Trophoblast cell (in vitro differentiated cells and primary cell): ENCODE measurements at regions not wholly inside any gene's neighbourhood (a gene's known extent, or its start where the extent isn't known, plus 50 kb on each side); places are given as distances from the start of the nearest gene placed in this dataset.
"Not testable (repeated sequence)": the region's sequence is repeated elsewhere in the genome, so short reads cannot be mapped to it uniquely, and the experiment has no call there.

Experiments used
- DNase-seq, 2 donors: peaks; one replicate each; pipeline ENCODE4 v3.0.0-alpha.2; 2016
- H2AFZ ChIP-seq: 2 replicates; pipeline ENCODE4 v1.6.1; 2013; ENCODE audit warnings: low read length, moderate library complexity, mild to moderate bottlenecking; ENCODE audit not compliant: insufficient read depth, poor library complexity
- H2AK5ac ChIP-seq: 2 replicates; pipeline ENCODE4 v1.6.1; 2013; ENCODE audit warnings: mild to moderate bottlenecking, low read length
- H2BK120ac ChIP-seq: 2 replicates; pipeline ENCODE4 v1.6.1; 2013; ENCODE audit warnings: low read length, mild to moderate bottlenecking, moderate library complexity; ENCODE audit not compliant: insufficient read depth, poor library complexity
- H2BK12ac ChIP-seq: 2 replicates; pipeline ENCODE4 v1.6.1; 2013; ENCODE audit warnings: mild to moderate bottlenecking, low read length, moderate library complexity
- H2BK5ac ChIP-seq: 2 replicates; pipeline ENCODE4 v1.6.1; 2013; ENCODE audit warnings: low read length, low read depth, moderate library complexity, mild to moderate bottlenecking; ENCODE audit not compliant: poor library complexity
- H3K14ac ChIP-seq: 2 replicates; pipeline ENCODE4 v1.6.1; 2013; ENCODE audit warnings: mild to moderate bottlenecking, low read length
- H3K18ac ChIP-seq: 2 replicates; pipeline ENCODE4 v1.6.1; 2013; ENCODE audit warnings: mild to moderate bottlenecking, low read length
- H3K23ac ChIP-seq: 2 replicates; pipeline ENCODE4 v1.6.1; 2013; ENCODE audit warnings: low read length
- H3K27ac ChIP-seq: 2 replicates; pipeline ENCODE4 v1.5.1; 2013; ENCODE audit warnings: low read depth, mild to moderate bottlenecking, inconsistent platforms, low read length, moderate library complexity
- H3K27me3 ChIP-seq: 2 replicates; pipeline ENCODE4 v1.6.1; 2013; ENCODE audit warnings: inconsistent platforms, mild to moderate bottlenecking, low read length, moderate library complexity; ENCODE audit not compliant: insufficient read depth
- H3K36me3 ChIP-seq, 2 experiments: 1 replicate in 1 of 2; 2 replicates in 1 of 2; pipeline ENCODE4 v1.6.1; 2013; ENCODE audit warnings: low read length in 2 of 2, mild to moderate bottlenecking in 2 of 2, moderate library complexity in 1 of 2; ENCODE audit not compliant: insufficient read depth in 2 of 2, control insufficient read depth in 1 of 2
- H3K4ac ChIP-seq: 2 replicates; pipeline ENCODE4 v1.6.1; 2013; ENCODE audit warnings: low read depth, mild to moderate bottlenecking, low read length, moderate library complexity
- H3K4me1 ChIP-seq, 2 experiments: 1 replicate in 1 of 2; 2 replicates in 1 of 2; pipeline ENCODE4 v1.6.1; 2013; ENCODE audit warnings: low read length in 2 of 2, mild to moderate bottlenecking in 2 of 2, moderate library complexity in 1 of 2; ENCODE audit not compliant: insufficient read depth in 2 of 2, control insufficient read depth in 1 of 2
- H3K4me2 ChIP-seq: 2 replicates; pipeline ENCODE4 v1.6.1; 2013; ENCODE audit warnings: inconsistent platforms, mild to moderate bottlenecking, low read length, moderate library complexity
- H3K4me3 ChIP-seq: 2 replicates; pipeline ENCODE4 v1.5.1; 2013; ENCODE audit warnings: mild to moderate bottlenecking, low read depth, low read length, inconsistent platforms
- H3K79me1 ChIP-seq: one replicate; pipeline ENCODE4 v1.6.1; 2013; ENCODE audit warnings: low read length
- H3K79me2 ChIP-seq: 2 replicates; pipeline ENCODE4 v1.6.1; 2013; ENCODE audit warnings: low read length, mild to moderate bottlenecking; ENCODE audit not compliant: control insufficient read depth, insufficient read depth, poor library complexity
- H3K9ac ChIP-seq: 2 replicates; pipeline ENCODE4 v1.6.1; 2013; ENCODE audit warnings: mild to moderate bottlenecking, low read length
- H3K9me3 ChIP-seq: 2 replicates; pipeline ENCODE4 v1.6.1; 2013; ENCODE audit warnings: low read depth, mild to moderate bottlenecking, control low read depth, inconsistent platforms, low read length; ENCODE audit not compliant: insufficient read depth
- H4K12ac ChIP-seq: 2 replicates; pipeline ENCODE4 v1.6.1; 2013; ENCODE audit warnings: low read depth, mild to moderate bottlenecking, low read length, moderate library complexity
- H4K8ac ChIP-seq: 2 replicates; pipeline ENCODE4 v1.6.1; 2013; ENCODE audit warnings: low read depth, mild to moderate bottlenecking, low read length, moderate library complexity
- H4K91ac ChIP-seq: one replicate; pipeline ENCODE4 v1.6.1; 2013; ENCODE audit warnings: low read depth, mild to moderate bottlenecking, low read length, moderate library complexity
- WGBS: extraction: QIAGEN DNeasy Blood & Tissue Kit; methylation state at CpG from one replicate; pipeline ENCODE4 v1.1.7; 2013; ENCODE audit warnings: missing lambda C conversion rate; ENCODE audit not compliant: insufficient read length, insufficient coverage; ENCODE audit errors: extremely low coverage; 5-methylcytosine and 5-hydroxymethylcytosine counted together

DNA sequence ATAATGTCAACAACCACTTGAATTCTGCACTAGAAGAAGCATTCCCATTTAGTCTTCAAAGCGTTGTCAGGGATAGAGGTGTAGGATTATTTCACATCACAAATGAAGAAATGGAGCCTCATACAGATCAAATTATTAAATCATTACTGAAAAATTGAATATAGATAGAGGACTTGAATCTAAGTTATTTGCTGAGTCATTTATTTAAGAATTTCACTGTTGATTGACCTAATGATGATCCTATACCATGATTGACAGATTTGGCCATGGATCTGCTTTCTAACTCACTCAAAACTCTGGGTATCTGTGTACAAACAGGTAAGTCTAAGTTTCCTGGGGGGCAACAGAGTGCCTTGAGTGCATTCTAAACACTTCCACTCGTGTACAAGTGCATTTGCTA lies 215.9 kb downstream of the BTBD3 start:
- Histone ChIP-seq H3K4ac (no peak overlapping the region), H2AK5ac (no peak overlapping the region), H3K14ac (no peak overlapping the region), H3K4me3 (no peak overlapping the region), H4K12ac (no peak overlapping the region), H3K23ac (no peak overlapping the region), H3K27ac (no peak overlapping the region), H3K9ac (no peak overlapping the region), H3K4me1 (no peaks in the 10 kb centered on the region), H3K27me3 (no peaks in the 10 kb centered on the region), H3K36me3 (no peaks in the 10 kb centered on the region), H3K9me3 (no peaks in the 10 kb centered on the region), H4K8ac (no peak overlapping the region), H3K79me1 (no peaks in the 10 kb centered on the region), H4K91ac (no peak overlapping the region), H2BK5ac (no peak overlapping the region), H3K4me2 (no peak overlapping the region), H2BK12ac (no peak overlapping the region), H2AFZ (no peak overlapping the region), H3K79me2 (no peaks in the 10 kb centered on the region), H2BK120ac (no peak overlapping the region), H3K18ac (no peak overlapping the region)
- DNase-seq: no peak
- WGBS: no CpG with 5 or more reads among the region's 2 CpGs

GRCh38 chr20:12145951-12146350 lies 228.3 kb downstream of the BTBD3 start:
- not testable (repeated sequence) for H3K4ac ChIP-seq, H3K27ac ChIP-seq, H2BK5ac ChIP-seq, H3K4me1 ChIP-seq, H4K91ac ChIP-seq, H3K79me1 ChIP-seq, H3K9me3 ChIP-seq, H3K27me3 ChIP-seq, H3K23ac ChIP-seq, H2AK5ac ChIP-seq, H3K36me3 ChIP-seq, H3K4me2 ChIP-seq, H3K79me2 ChIP-seq, H3K4me3 ChIP-seq, H2BK120ac ChIP-seq, H2BK12ac ChIP-seq, H3K9ac ChIP-seq, H2AFZ ChIP-seq, H3K14ac ChIP-seq, H4K8ac ChIP-seq, H4K12ac ChIP-seq, H3K18ac ChIP-seq, DNase-seq
- no CpG with 5 or more reads among the region's 1 CpG for WGBS

DNA sequence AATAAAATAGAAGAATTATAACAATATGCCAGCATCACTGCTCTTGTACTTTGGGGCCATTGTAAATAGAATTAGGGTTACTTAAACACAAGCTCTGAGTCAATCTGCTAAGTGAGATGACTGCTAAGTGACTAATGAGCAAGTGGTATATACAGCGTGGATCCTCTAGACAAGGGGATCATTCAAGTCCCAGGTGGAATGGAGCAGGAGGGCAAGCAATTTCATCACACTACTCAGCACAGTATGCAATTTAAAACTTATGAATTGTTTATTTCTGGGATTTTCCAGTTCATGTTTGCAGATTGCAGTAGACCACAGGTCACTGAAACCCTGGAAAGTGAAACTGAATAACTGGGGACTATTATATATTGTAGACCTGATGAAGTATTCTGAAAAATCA lies 235.3 kb downstream of the BTBD3 start:
- no CpG with 5 or more reads among the region's 1 CpG for WGBS
- H4K91ac ChIP-seq: no peak overlapping the region
- no peaks in the 10 kb centered on the region for H3K79me2 ChIP-seq
- H3K9me3 ChIP-seq: no peaks in the 10 kb centered on the region
- H3K79me1 ChIP-seq: no peaks in the 10 kb centered on the region
- H2BK120ac ChIP-seq: no peak overlapping the region
- no peak for DNase-seq
- no peaks in the 10 kb centered on the region for H3K4me1 ChIP-seq
- no peak overlapping the region for H3K4me2 ChIP-seq
- H3K27me3 ChIP-seq: no peaks in the 10 kb centered on the region
- H3K36me3 ChIP-seq: no peaks in the 10 kb centered on the region
- H3K4me3 ChIP-seq: no peak overlapping the region
- no peak overlapping the region for H2AK5ac ChIP-seq
- no peak overlapping the region for H3K23ac ChIP-seq
- no peak overlapping the region for H4K12ac ChIP-seq
- H2BK12ac ChIP-seq: no peak overlapping the region
- no peak overlapping the region for H3K18ac ChIP-seq
- no peak overlapping the region for H3K4ac ChIP-seq
- no peak overlapping the region for H2BK5ac ChIP-seq
- H2AFZ ChIP-seq: no peak overlapping the region
- H4K8ac ChIP-seq: no peak overlapping the region
- no peak overlapping the region for H3K14ac ChIP-seq
- H3K9ac ChIP-seq: no peak overlapping the region
- H3K27ac ChIP-seq: no peak overlapping the region

- no peaks in the 10 kb centered on the region for H3K36me3 ChIP-seq
- WGBS: no CpG with 5 or more reads among the region's 2 CpGs
- no peak overlapping the region for H3K4me2 ChIP-seq
- no peak overlapping the region for H2AK5ac ChIP-seq
- H3K9ac ChIP-seq: no peak overlapping the region
- H4K12ac ChIP-seq: no peak overlapping the region
- no peak overlapping the region for H2BK12ac ChIP-seq
- no peaks in the 10 kb centered on the region for H3K79me1 ChIP-seq
- DNase-seq: no peak
- no peak overlapping the region for H3K18ac ChIP-seq
- no peaks in the 10 kb centered on the region for H3K79me2 ChIP-seq
- H3K23ac ChIP-seq: no peak overlapping the region
- H3K27me3 ChIP-seq: no peaks in the 10 kb centered on the region
- no peak overlapping the region for H3K4me3 ChIP-seq
- H3K4me1 ChIP-seq: no peaks in the 10 kb centered on the region
- H2AFZ ChIP-seq: no peak overlapping the region
- no peak overlapping the region for H3K27ac ChIP-seq
- no peak overlapping the region for H2BK5ac ChIP-seq
- H4K8ac ChIP-seq: no peak overlapping the region
- no peak overlapping the region for H3K14ac ChIP-seq
- no peak overlapping the region for H4K91ac ChIP-seq
- H3K4ac ChIP-seq: no peak overlapping the region
- no peak overlapping the region for H2BK120ac ChIP-seq
- no peaks in the 10 kb centered on the region for H3K9me3 ChIP-seq
Measured at GRCh38 chr20:12153628-12154027, 235.9 kb downstream of the BTBD3 start.
